Liver (tissue), 8 donors: ENCODE measurements at regions not wholly inside any gene's neighbourhood (a gene's known extent, or its start where the extent isn't known, plus 50 kb on each side); places are given as distances from the start of the nearest gene placed in this dataset.

Source experiments
- DNase-seq: peaks from one replicate; pipeline ENCODE4 v3.0.0-alpha.2; 2017; ENCODE audit warnings: low spot score
- H3K27ac ChIP-seq, 2 donors: one replicate each; pipeline ENCODE4 v1.7.0; 2013; ENCODE audit warnings: inconsistent platforms in 2 of 2, low read length in 2 of 2, control low read depth in 1 of 2, low read depth in 1 of 2, mild to moderate bottlenecking in 1 of 2
- H3K27me3 ChIP-seq, 4 donors: one replicate each; pipeline versions ENCODE4 v1.6.1 to v1.7.0; 2013; ENCODE audit warnings: low read length in 3 of 4, inconsistent platforms in 1 of 4, mild to moderate bottlenecking in 1 of 4, moderate library complexity in 1 of 4; ENCODE audit not compliant: control insufficient read depth in 4 of 4, insufficient read depth in 4 of 4
- H3K36me3 ChIP-seq, 4 donors: one replicate each; pipeline versions ENCODE4 v1.6.1 to v1.7.0; 2013; ENCODE audit warnings: low read length in 3 of 4, mild to moderate bottlenecking in 3 of 4, low read depth in 1 of 4, moderate library complexity in 1 of 4; ENCODE audit not compliant: control insufficient read depth in 4 of 4, insufficient read depth in 3 of 4
- H3K4me1 ChIP-seq, 4 donors: one replicate each; pipeline versions ENCODE4 v1.6.1 to v1.7.0; 2013; ENCODE audit warnings: low read length in 3 of 4, mild to moderate bottlenecking in 3 of 4, moderate library complexity in 1 of 4; ENCODE audit not compliant: control insufficient read depth in 4 of 4, insufficient read depth in 4 of 4
- H3K4me3 ChIP-seq, 3 donors: one replicate each; pipeline versions ENCODE4 v1.6.1 to v1.7.0; 2013; ENCODE audit warnings: low read length in 3 of 3, control low read depth in 1 of 3, low read depth in 1 of 3, mild to moderate bottlenecking in 1 of 3
- H3K9ac ChIP-seq, 2 donors: one replicate each; pipeline ENCODE4 v1.7.0; 2013; ENCODE audit warnings: low read length in 2 of 2, mild to moderate bottlenecking in 2 of 2, moderate library complexity in 2 of 2, control low read depth in 1 of 2, low read depth in 1 of 2
- H3K9me3 ChIP-seq, 4 donors: one replicate each; pipeline versions ENCODE4 v1.6.1 to v1.7.0; 2013; ENCODE audit warnings: low read length in 3 of 4; ENCODE audit not compliant: control insufficient read depth in 4 of 4
- EGR1 ChIP-seq, 2 donors: IDR thresholded peaks; 2 replicates each; pipeline ENCODE4 v1.6.1; 2016 to 2018; ENCODE audit warnings: antibody characterized with exemption in 2 of 2, low read depth in 2 of 2
- FOXA1 ChIP-seq: IDR thresholded peaks from 2 replicates; pipeline ENCODE4 v1.6.1; 2016; ENCODE audit warnings: antibody characterized with exemption
- FOXA2 ChIP-seq: IDR thresholded peaks from 2 replicates; pipeline ENCODE4 v1.6.1; 2016; ENCODE audit warnings: antibody characterized with exemption
- GABPA ChIP-seq, 2 donors: IDR thresholded peaks in 1 of 2; conservative IDR thresholded peaks in 1 of 2; 2 replicates each; pipeline ENCODE4 v1.6.1; 2016; ENCODE audit warnings: antibody characterized with exemption in 2 of 2, mild to moderate bottlenecking in 1 of 2, moderate library complexity in 1 of 2
- HNF4A ChIP-seq, 2 donors: conservative IDR thresholded peaks; 2 replicates each; pipeline ENCODE4 v1.6.1; 2016; ENCODE audit warnings: antibody characterized with exemption in 2 of 2, mild to moderate bottlenecking in 2 of 2
- HNF4G ChIP-seq: IDR thresholded peaks from 2 replicates; pipeline ENCODE4 v1.6.1; 2016; ENCODE audit warnings: antibody characterized with exemption
- JUND ChIP-seq, 2 donors: IDR thresholded peaks; 2 replicates each; pipeline ENCODE4 v1.6.1; 2016; ENCODE audit warnings: antibody characterized with exemption in 2 of 2
- NR2F2 ChIP-seq: IDR thresholded peaks from 2 replicates; pipeline ENCODE4 v1.6.1; 2016; ENCODE audit warnings: antibody characterized with exemption
- RAD21 ChIP-seq, 2 donors: IDR thresholded peaks; 2 replicates each; pipeline ENCODE4 v1.6.1; 2016; ENCODE audit warnings: antibody characterized with exemption in 2 of 2, mild to moderate bottlenecking in 2 of 2
- RXRA ChIP-seq, 2 donors: IDR thresholded peaks; 2 replicates each; pipeline ENCODE4 v1.6.1; 2017 to 2018; ENCODE audit warnings: antibody characterized with exemption in 2 of 2, mild to moderate bottlenecking in 1 of 2
- SP1 ChIP-seq: IDR thresholded peaks from 2 replicates; pipeline ENCODE4 v1.6.1; 2018; ENCODE audit warnings: antibody characterized with exemption, mild to moderate bottlenecking
- TAF1 ChIP-seq: conservative IDR thresholded peaks from 2 replicates; pipeline ENCODE4 v1.6.1; 2016; ENCODE audit warnings: antibody characterized with exemption, mild to moderate bottlenecking
- YY1 ChIP-seq: IDR thresholded peaks from 2 replicates; pipeline ENCODE4 v1.6.1; 2016; ENCODE audit warnings: antibody characterized with exemption, mild to moderate bottlenecking
- WGBS: extraction: QIAGEN DNeasy Blood & Tissue Kit; methylation state at CpG from one replicate; pipeline ENCODE4 v1.1.7; 2013; 5-methylcytosine and 5-hydroxymethylcytosine counted together
- TF ChIP-seq, protein P1 (sequence below): IDR thresholded peaks from 2 replicates; pipeline ENCODE4 v1.6.1; 2016; ENCODE audit warnings: antibody characterized with exemption
- TF ChIP-seq, protein P2 (sequence below): fragments of 150-350 bp; IDR thresholded peaks from 2 replicates; pipeline ENCODE4 v1.5.1; 2017; ENCODE audit warnings: improper control_type of control experiment, low read depth, low read length; ENCODE audit not compliant: missing input control
- TF ChIP-seq, protein P3 (sequence below): IDR thresholded peaks from 2 replicates; pipeline ENCODE4 v1.6.1; 2016; ENCODE audit warnings: antibody characterized with exemption, mild to moderate bottlenecking
- TF ChIP-seq, protein P4 (sequence below): IDR thresholded peaks from 2 replicates; pipeline ENCODE4 v1.6.1; 2016; ENCODE audit warnings: antibody characterized with exemption
- TF ChIP-seq, protein P5 (sequence below): IDR thresholded peaks from 2 replicates; pipeline ENCODE4 v1.6.1; 2016; ENCODE audit warnings: antibody characterized with exemption
- donor health status: healthy.
- donor health status: healthy.
- donor health status: healthy.
- donor health status: healthy.
- donor health status: healthy.

DNA sequence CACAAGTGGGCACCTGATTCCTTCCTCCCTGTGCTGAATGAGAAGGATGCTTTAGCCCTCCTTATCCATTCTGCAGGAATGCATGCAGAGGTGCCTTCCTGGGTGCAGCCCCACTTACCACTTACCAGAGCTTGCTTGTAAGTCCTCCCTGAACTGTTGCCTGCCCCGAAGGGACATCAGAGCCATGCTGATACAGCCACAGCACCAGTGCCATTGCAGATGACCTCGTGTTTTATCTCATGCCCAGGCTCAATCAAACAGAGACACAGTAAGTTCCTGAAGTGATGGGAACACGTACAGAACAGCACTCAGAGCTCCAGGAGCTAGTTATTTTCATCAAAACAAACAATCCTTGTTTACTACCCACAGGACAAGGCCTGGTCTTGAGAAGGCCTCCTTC lies 81.9 kb downstream of the ATP1A1 start:
- 77% methylated on average over 3 of the region's 3 CpGs for WGBS

DNA sequence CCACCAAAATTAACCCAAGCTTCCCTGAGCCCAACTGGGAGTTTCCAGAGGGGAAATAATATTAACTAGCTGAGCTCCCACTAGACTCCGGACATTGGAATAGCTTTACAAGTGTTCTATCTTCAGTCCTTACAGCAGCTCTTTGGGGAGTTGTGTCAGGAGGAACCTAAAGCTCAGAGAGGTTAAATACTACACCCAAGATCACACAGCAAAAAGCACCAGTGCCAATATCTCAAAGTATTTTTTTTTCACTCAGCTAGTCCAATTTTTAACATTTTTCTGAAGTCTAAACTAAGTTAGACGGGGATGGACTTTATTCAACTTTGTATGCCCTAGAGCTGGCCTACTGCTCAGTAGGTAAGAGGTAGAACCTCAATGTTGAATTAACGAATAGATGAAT lies 82.5 kb downstream of the ATP1A1 start:
- 87% methylated on average over 3 of the region's 3 CpGs for WGBS
- Histone ChIP-seq H3K36me3 (no peaks in the 10 kb centered on the region), H3K4me3 (no peak overlapping the region), H3K9ac (no peak overlapping the region), H3K27me3 (no peaks in the 10 kb centered on the region), H3K9me3 (no peaks in the 10 kb centered on the region), H3K4me1 (peaks cover 0 to under 1% (median 0%) of the 10 kb centered on the region in 4 donors), H3K27ac (no peak overlapping the region)
- no peak for DNase-seq
- TF ChIP-seq HNF4G = no peak
- TF ChIP-seq YY1 = no peak
- TF ChIP-seq NR2F2 = no peak
- TF ChIP-seq RAD21 (IDR thresholded peaks at IDR 0.05) = no peak

More for the DNA sequence above, 81.9 kb downstream of the ATP1A1 start:
- Histone ChIP-seq H3K4me3 (no peak overlapping the region), H3K36me3 (no peaks in the 10 kb centered on the region), H3K27ac (no peak overlapping the region), H3K9ac (no peak overlapping the region), H3K27me3 (no peaks in the 10 kb centered on the region), H3K4me1 (no peaks in the 10 kb centered on the region), H3K9me3 (no peaks in the 10 kb centered on the region)
- DNase-seq = no peak
- TF ChIP-seq, protein P1, sequence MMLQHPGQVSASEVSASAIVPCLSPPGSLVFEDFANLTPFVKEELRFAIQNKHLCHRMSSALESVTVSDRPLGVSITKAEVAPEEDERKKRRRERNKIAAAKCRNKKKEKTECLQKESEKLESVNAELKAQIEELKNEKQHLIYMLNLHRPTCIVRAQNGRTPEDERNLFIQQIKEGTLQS = no peak
- TF ChIP-seq NR2F2 (no peak), EGR1 (IDR thresholded peaks at IDR 0.05; ENCODE audit: low read depth in 2 of 2) (no peak), SP1 (no peak), FOXA2 (no peak), JUND (IDR thresholded peaks at IDR 0.05) (no peak), TAF1 (no peak), GABPA (IDR thresholded peaks at IDR 0.05 in 1 of 2, conservative IDR thresholded peaks at IDR 0.05 in 1 of 2) (no peak), RAD21 (IDR thresholded peaks at IDR 0.05) (no peak), RXRA (IDR thresholded peaks at IDR 0.05) (no peak), FOXA1 (no peak), YY1 (no peak), HNF4G (no peak), HNF4A (conservative IDR thresholded peaks at IDR 0.05) (no peak)
- TF ChIP-seq, protein P2, sequence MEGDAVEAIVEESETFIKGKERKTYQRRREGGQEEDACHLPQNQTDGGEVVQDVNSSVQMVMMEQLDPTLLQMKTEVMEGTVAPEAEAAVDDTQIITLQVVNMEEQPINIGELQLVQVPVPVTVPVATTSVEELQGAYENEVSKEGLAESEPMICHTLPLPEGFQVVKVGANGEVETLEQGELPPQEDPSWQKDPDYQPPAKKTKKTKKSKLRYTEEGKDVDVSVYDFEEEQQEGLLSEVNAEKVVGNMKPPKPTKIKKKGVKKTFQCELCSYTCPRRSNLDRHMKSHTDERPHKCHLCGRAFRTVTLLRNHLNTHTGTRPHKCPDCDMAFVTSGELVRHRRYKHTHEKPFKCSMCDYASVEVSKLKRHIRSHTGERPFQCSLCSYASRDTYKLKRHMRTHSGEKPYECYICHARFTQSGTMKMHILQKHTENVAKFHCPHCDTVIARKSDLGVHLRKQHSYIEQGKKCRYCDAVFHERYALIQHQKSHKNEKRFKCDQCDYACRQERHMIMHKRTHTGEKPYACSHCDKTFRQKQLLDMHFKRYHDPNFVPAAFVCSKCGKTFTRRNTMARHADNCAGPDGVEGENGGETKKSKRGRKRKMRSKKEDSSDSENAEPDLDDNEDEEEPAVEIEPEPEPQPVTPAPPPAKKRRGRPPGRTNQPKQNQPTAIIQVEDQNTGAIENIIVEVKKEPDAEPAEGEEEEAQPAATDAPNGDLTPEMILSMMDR = no peak
- TF ChIP-seq, protein P3, sequence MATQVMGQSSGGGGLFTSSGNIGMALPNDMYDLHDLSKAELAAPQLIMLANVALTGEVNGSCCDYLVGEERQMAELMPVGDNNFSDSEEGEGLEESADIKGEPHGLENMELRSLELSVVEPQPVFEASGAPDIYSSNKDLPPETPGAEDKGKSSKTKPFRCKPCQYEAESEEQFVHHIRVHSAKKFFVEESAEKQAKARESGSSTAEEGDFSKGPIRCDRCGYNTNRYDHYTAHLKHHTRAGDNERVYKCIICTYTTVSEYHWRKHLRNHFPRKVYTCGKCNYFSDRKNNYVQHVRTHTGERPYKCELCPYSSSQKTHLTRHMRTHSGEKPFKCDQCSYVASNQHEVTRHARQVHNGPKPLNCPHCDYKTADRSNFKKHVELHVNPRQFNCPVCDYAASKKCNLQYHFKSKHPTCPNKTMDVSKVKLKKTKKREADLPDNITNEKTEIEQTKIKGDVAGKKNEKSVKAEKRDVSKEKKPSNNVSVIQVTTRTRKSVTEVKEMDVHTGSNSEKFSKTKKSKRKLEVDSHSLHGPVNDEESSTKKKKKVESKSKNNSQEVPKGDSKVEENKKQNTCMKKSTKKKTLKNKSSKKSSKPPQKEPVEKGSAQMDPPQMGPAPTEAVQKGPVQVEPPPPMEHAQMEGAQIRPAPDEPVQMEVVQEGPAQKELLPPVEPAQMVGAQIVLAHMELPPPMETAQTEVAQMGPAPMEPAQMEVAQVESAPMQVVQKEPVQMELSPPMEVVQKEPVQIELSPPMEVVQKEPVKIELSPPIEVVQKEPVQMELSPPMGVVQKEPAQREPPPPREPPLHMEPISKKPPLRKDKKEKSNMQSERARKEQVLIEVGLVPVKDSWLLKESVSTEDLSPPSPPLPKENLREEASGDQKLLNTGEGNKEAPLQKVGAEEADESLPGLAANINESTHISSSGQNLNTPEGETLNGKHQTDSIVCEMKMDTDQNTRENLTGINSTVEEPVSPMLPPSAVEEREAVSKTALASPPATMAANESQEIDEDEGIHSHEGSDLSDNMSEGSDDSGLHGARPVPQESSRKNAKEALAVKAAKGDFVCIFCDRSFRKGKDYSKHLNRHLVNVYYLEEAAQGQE = no peak
- TF ChIP-seq, protein P4, sequence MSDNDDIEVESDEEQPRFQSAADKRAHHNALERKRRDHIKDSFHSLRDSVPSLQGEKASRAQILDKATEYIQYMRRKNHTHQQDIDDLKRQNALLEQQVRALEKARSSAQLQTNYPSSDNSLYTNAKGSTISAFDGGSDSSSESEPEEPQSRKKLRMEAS = no peak
- TF ChIP-seq, protein P5, sequence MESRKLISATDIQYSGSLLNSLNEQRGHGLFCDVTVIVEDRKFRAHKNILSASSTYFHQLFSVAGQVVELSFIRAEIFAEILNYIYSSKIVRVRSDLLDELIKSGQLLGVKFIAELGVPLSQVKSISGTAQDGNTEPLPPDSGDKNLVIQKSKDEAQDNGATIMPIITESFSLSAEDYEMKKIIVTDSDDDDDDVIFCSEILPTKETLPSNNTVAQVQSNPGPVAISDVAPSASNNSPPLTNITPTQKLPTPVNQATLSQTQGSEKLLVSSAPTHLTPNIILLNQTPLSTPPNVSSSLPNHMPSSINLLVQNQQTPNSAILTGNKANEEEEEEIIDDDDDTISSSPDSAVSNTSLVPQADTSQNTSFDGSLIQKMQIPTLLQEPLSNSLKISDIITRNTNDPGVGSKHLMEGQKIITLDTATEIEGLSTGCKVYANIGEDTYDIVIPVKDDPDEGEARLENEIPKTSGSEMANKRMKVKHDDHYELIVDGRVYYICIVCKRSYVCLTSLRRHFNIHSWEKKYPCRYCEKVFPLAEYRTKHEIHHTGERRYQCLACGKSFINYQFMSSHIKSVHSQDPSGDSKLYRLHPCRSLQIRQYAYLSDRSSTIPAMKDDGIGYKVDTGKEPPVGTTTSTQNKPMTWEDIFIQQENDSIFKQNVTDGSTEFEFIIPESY = no peak
